Activated CD8-positive, alpha-beta T cell treated with anti-CD3 and anti-CD28 coated beads, Interleukin-2, amount 10 ng/mL, durations not matched to agents 7 days and 5 days (primary cell): ENCODE measurements at regions not wholly inside any gene's neighbourhood (a gene's known extent, or its start where the extent isn't known, plus 50 kb on each side); places are given as distances from the start of the nearest gene placed in this dataset.
"Not testable (repeated sequence)": the region's sequence is repeated elsewhere in the genome, so short reads cannot be mapped to it uniquely, and the experiment has no call there.

Source experiments
- ATAC-seq: fragments of 150-1000 bp; cut with Tn5 transposase; one replicate; pipeline ENCODE4 v1.10.0; 2021; ENCODE audit warnings: moderate library complexity
- CTCF ChIA-PET: fragments of 350-600 bp; sonication (Branson Sonifier 250); formaldehyde crosslinking; loops from one replicate; lab custom pipeline; 2021; ENCODE audit warnings: antibody characterized with exemption; lab: Charles Lee
- POLR2A ChIA-PET: fragments of 350-600 bp; sonication (Branson Sonifier 250); formaldehyde crosslinking; loops from one replicate; lab custom pipeline; 2021; ENCODE audit warnings: antibody characterized with exemption; lab: Charles Lee
- DNase-seq: peaks from one replicate; pipeline ENCODE4 v3.0.0-alpha.2; 2020
- H3K27ac Mint-ChIP-seq: one replicate; pipeline ENCODE4 v1.8.0; 2021; ENCODE audit warnings: mild to moderate bottlenecking, mixed read lengths
- H3K27me3 Mint-ChIP-seq: one replicate; pipeline ENCODE4 v1.8.0; 2021; ENCODE audit warnings: low read depth, mixed read lengths
- H3K36me3 Mint-ChIP-seq: one replicate; pipeline ENCODE4 v1.8.0; 2021; ENCODE audit warnings: low read depth, mixed read lengths
- H3K4me1 Mint-ChIP-seq: one replicate; pipeline ENCODE4 v1.8.0; 2021; ENCODE audit warnings: low read depth, mixed read lengths
- H3K4me3 Mint-ChIP-seq: one replicate; pipeline ENCODE4 v1.8.0; 2021; ENCODE audit warnings: mild to moderate bottlenecking, mixed read lengths
- H3K9me3 Mint-ChIP-seq: one replicate; pipeline ENCODE4 v1.8.0; 2022; ENCODE audit warnings: mixed read lengths; ENCODE audit not compliant: insufficient read depth

GRCh38 chr15:25990220-25990619, 127.1 kb upstream of the ATP10A start:
- H3K4me3 Mint-ChIP-seq = no peak overlapping the region
- DNase-seq = no peak
- no peaks in the 10 kb centered on the region for H3K36me3 Mint-ChIP-seq
- peaks cover 5% of the 10 kb centered on the region for H3K27me3 Mint-ChIP-seq
- ATAC-seq = no peak
- H3K4me1 Mint-ChIP-seq = no peaks in the 10 kb centered on the region
- ChIA-PET POLR2A (no interaction called here), CTCF (no interaction called here)
- no peak overlapping the region for H3K27ac Mint-ChIP-seq
- no peaks in the 10 kb centered on the region for H3K9me3 Mint-ChIP-seq

GRCh38 chr15:25989327-25989726, 126.2 kb upstream of the ATP10A start:
- H3K36me3 Mint-ChIP-seq = no peaks in the 10 kb centered on the region
- H3K27me3 Mint-ChIP-seq = peaks cover 5% of the 10 kb centered on the region
- no peaks in the 10 kb centered on the region for H3K4me1 Mint-ChIP-seq
- ATAC-seq = no peak
- ChIA-PET CTCF (no interaction called here), POLR2A (no interaction called here)
- no peak overlapping the region for H3K27ac Mint-ChIP-seq
- no peak for DNase-seq
- no peaks in the 10 kb centered on the region for H3K9me3 Mint-ChIP-seq
- H3K4me3 Mint-ChIP-seq = no peak overlapping the region

GRCh38 chr15:25988716-25989115, 125.6 kb upstream of the ATP10A start:
- CTCF ChIA-PET, POLR2A ChIA-PET, H3K4me1 Mint-ChIP-seq, H3K9me3 Mint-ChIP-seq, H3K27ac Mint-ChIP-seq, H3K4me3 Mint-ChIP-seq, H3K27me3 Mint-ChIP-seq, DNase-seq, H3K36me3 Mint-ChIP-seq, ATAC-seq: not testable (repeated sequence)

- ChIA-PET POLR2A (interaction anchor here (0.6 kb wide), 1 partner anchor 9 kb away, joined by 3 read pairs; no protein-coding TSS in a partner anchor), CTCF (no interaction called here)
- no peaks in the 10 kb centered on the region for H3K36me3 Mint-ChIP-seq
- ATAC-seq (no peak), DNase-seq (no peak)
- H3K9me3 Mint-ChIP-seq = no peaks in the 10 kb centered on the region
- H3K27me3 Mint-ChIP-seq = peaks cover 5% of the 10 kb centered on the region
- no peak overlapping the region for H3K27ac Mint-ChIP-seq
- H3K4me1 Mint-ChIP-seq = no peaks in the 10 kb centered on the region
- no peak overlapping the region for H3K4me3 Mint-ChIP-seq
These were observed 124.5 kb upstream of the ATP10A start for GRCh38 chr15:25987638-25988037.

- Mint-ChIP-seq H3K9me3 (no peaks in the 10 kb centered on the region), H3K27ac (no peak overlapping the region), H3K4me3 (no peak overlapping the region), H3K27me3 (peaks cover 2% of the 10 kb centered on the region), H3K4me1 (no peaks in the 10 kb centered on the region), H3K36me3 (no peaks in the 10 kb centered on the region)
- CTCF ChIA-PET = no interaction called here
- DNase-seq = no peak
- no peak for ATAC-seq
- POLR2A ChIA-PET = no interaction called here
These were observed 122.0 kb upstream of the ATP10A start for GRCh38 chr15:25985165-25985564.

- Mint-ChIP-seq H3K4me3 (no peak overlapping the region), H3K4me1 (no peaks in the 10 kb centered on the region), H3K9me3 (no peaks in the 10 kb centered on the region), H3K27me3 (peaks cover 2% of the 10 kb centered on the region), H3K36me3 (no peaks in the 10 kb centered on the region), H3K27ac (no peak overlapping the region)
- POLR2A ChIA-PET = no interaction called here
- DNase-seq (no peak), ATAC-seq (no peak)
- CTCF ChIA-PET = no interaction called here
These were observed 119.6 kb upstream of the ATP10A start for GRCh38 chr15:25982736-25983135.

GRCh38 chr15:25981114-25981513, 118.0 kb upstream of the ATP10A start:
- Mint-ChIP-seq H3K4me3 (no peak overlapping the region), H3K9me3 (no peaks in the 10 kb centered on the region), H3K36me3 (no peaks in the 10 kb centered on the region), H3K4me1 (no peaks in the 10 kb centered on the region), H3K27ac (no peak overlapping the region), H3K27me3 (peaks cover 2% of the 10 kb centered on the region)
- DNase-seq (no peak), ATAC-seq (no peak)
- CTCF ChIA-PET = no interaction called here
- POLR2A ChIA-PET = no interaction called here

- Mint-ChIP-seq H3K27me3 (no peaks in the 10 kb centered on the region), H3K36me3 (no peaks in the 10 kb centered on the region), H3K27ac (no peak overlapping the region), H3K9me3 (no peaks in the 10 kb centered on the region), H3K4me1 (no peaks in the 10 kb centered on the region), H3K4me3 (no peak overlapping the region)
- no peak for DNase-seq
- ChIA-PET POLR2A (no interaction called here), CTCF (no interaction called here)
- ATAC-seq = no peak
These were observed 109.1 kb upstream of the ATP10A start for GRCh38 chr15:25972141-25972675.

- Mint-ChIP-seq H3K9me3 (no peaks in the 10 kb centered on the region), H3K36me3 (no peaks in the 10 kb centered on the region), H3K4me1 (no peaks in the 10 kb centered on the region), H3K27ac (no peak overlapping the region), H3K27me3 (no peaks in the 10 kb centered on the region), H3K4me3 (no peak overlapping the region)
- DNase-seq = no peak
- ChIA-PET POLR2A (no interaction called here), CTCF (no interaction called here)
- ATAC-seq = no peak
These were observed 107.9 kb upstream of the ATP10A start for GRCh38 chr15:25971053-25971452.

- Mint-ChIP-seq H3K27me3 (no peaks in the 10 kb centered on the region), H3K9me3 (no peaks in the 10 kb centered on the region), H3K4me3 (no peak overlapping the region), H3K27ac (no peak overlapping the region), H3K4me1 (no peaks in the 10 kb centered on the region), H3K36me3 (no peaks in the 10 kb centered on the region)
- POLR2A ChIA-PET = no interaction called here
- DNase-seq (no peak), ATAC-seq (no peak)
- CTCF ChIA-PET = no interaction called here
These were observed 106.8 kb upstream of the ATP10A start for GRCh38 chr15:25969886-25970285.

- no peaks in the 10 kb centered on the region for H3K27me3 Mint-ChIP-seq
- H3K36me3 Mint-ChIP-seq = no peaks in the 10 kb centered on the region
- H3K9me3 Mint-ChIP-seq = no peaks in the 10 kb centered on the region
- DNase-seq (no peak), ATAC-seq (no peak)
- H3K4me3 Mint-ChIP-seq = no peak overlapping the region
- H3K27ac Mint-ChIP-seq = no peak overlapping the region
- H3K4me1 Mint-ChIP-seq = no peaks in the 10 kb centered on the region
- CTCF ChIA-PET = no interaction called here
- POLR2A ChIA-PET = no interaction called here
These were observed 104.0 kb upstream of the ATP10A start for GRCh38 chr15:25967116-25967515.

GRCh38 chr15:25965326-25965725, 102.2 kb upstream of the ATP10A start:
- no peak overlapping the region for H3K27ac Mint-ChIP-seq
- DNase-seq (no peak), ATAC-seq (no peak)
- ChIA-PET POLR2A (no interaction called here), CTCF (no interaction called here)
- H3K4me3 Mint-ChIP-seq = no peak overlapping the region
- no peaks in the 10 kb centered on the region for H3K4me1 Mint-ChIP-seq
- H3K27me3 Mint-ChIP-seq = no peaks in the 10 kb centered on the region
- H3K9me3 Mint-ChIP-seq = no peaks in the 10 kb centered on the region
- H3K36me3 Mint-ChIP-seq = no peaks in the 10 kb centered on the region

GRCh38 chr15:25960273-25960672, 97.1 kb upstream of the ATP10A start:
- CTCF ChIA-PET = no interaction called here
- no peak overlapping the region for H3K4me3 Mint-ChIP-seq
- no peak overlapping the region for H3K27ac Mint-ChIP-seq
- no peaks in the 10 kb centered on the region for H3K4me1 Mint-ChIP-seq
- POLR2A ChIA-PET = no interaction called here
- peaks cover 3% of the 10 kb centered on the region for H3K27me3 Mint-ChIP-seq
- no peaks in the 10 kb centered on the region for H3K36me3 Mint-ChIP-seq
- ATAC-seq = no peak
- no peaks in the 10 kb centered on the region for H3K9me3 Mint-ChIP-seq
- no peak for DNase-seq
